GM10248 (cell line): ENCODE measurements at regions not wholly inside any gene's neighbourhood (a gene's known extent, or its start where the extent isn't known, plus 50 kb on each side); places are given as distances from the start of the nearest gene placed in this dataset.

Experiments used
- CTCF ChIA-PET: fragments of 300-600 bp; sonication (Branson Sonifier 250); formaldehyde crosslinking; extraction: SDS; loops from one replicate; lab custom pipeline; 2021; ENCODE audit warnings: antibody characterized with exemption; lab: Yijun Ruan, JAX
- POLR2A ChIA-PET: fragments of 350-650 bp; sonication (Branson Sonifier 250); formaldehyde crosslinking; extraction: SDS; loops from one replicate; lab custom pipeline; 2020; ENCODE audit warnings: antibody characterized with exemption; lab: Yijun Ruan, JAX
- DNase-seq: peaks from one replicate; pipeline ENCODE4 v3.0.0; 2012; ENCODE audit errors: extremely low spot score
- TF ChIP-seq, protein P1 (sequence below): IDR thresholded peaks from 2 replicates; pipeline ENCODE4 v1.5.1; 2012; ENCODE audit warnings: mild to moderate bottlenecking, low read depth; ENCODE audit errors: extremely low read depth, missing control alignments, control extremely low read depth

DNA sequence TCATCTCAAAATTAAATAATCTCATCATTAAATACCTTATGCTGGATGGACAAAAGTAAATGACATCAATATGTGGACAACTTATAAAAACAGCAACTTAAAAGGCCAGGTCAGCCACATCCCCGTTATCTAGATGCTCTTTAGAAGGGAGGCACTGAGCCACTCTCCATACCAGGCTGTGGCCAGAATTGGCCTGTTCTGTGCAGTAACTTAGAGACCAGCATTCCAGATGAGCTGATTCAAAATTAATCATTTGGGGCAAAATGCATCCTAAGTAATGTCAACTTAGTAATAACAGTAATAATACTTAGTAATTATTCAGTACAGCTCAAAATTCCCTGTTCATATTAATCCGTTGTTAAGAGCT lies 373.6 kb downstream of the FBXW7 start:
- TF ChIP-seq, protein P1, sequence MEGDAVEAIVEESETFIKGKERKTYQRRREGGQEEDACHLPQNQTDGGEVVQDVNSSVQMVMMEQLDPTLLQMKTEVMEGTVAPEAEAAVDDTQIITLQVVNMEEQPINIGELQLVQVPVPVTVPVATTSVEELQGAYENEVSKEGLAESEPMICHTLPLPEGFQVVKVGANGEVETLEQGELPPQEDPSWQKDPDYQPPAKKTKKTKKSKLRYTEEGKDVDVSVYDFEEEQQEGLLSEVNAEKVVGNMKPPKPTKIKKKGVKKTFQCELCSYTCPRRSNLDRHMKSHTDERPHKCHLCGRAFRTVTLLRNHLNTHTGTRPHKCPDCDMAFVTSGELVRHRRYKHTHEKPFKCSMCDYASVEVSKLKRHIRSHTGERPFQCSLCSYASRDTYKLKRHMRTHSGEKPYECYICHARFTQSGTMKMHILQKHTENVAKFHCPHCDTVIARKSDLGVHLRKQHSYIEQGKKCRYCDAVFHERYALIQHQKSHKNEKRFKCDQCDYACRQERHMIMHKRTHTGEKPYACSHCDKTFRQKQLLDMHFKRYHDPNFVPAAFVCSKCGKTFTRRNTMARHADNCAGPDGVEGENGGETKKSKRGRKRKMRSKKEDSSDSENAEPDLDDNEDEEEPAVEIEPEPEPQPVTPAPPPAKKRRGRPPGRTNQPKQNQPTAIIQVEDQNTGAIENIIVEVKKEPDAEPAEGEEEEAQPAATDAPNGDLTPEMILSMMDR, result no peak
- CTCF ChIA-PET, result interaction anchor here (0.9 to 1.5 kb wide), 5 partner anchors 9 to 69 kb away, joined by 3 to 5 read pairs (median 3); no protein-coding TSS in a partner anchor
- POLR2A ChIA-PET, result no interaction called here
- no peak for DNase-seq

DNA sequence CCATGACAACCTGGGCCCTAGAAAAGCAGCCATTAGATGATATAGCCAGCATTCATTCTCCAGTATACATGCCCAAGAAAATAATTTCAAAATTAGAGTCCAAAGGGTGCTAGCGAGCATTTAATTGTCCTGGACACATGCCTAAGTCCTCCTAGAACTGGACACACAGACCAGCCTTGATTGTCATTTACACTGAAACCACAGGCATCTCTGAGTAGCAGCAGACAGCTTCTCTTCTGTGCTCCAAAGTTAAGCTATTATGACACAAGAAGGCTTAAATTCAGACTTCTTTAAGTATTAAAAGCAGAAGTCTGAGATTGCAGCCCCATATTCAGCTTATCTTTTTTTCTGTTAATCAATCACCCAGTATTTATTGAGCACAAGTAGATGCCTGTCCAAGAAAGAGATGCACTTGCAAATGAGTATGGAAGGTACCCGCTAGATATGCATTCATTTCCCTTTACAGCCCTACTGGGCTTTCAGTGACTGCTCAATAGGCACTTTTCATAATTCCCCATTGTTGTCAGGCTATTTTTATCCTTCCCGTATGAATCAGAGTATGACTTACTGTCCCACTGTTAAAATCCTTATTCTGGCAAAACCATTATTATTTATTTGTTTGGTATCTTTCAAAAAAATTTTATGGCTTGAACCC lies 374.1 kb downstream of the FBXW7 start:
- DNase-seq, result no peak
- ChIA-PET POLR2A (no interaction called here), CTCF (interaction anchor here (0.9 to 1.6 kb wide), 4 partner anchors 9 to 69 kb away, joined by 3 to 5 read pairs (median 4); no protein-coding TSS in a partner anchor)
- TF ChIP-seq, protein P1, result no peak

GRCh38 chr4:152160225-152160800 lies 375.6 kb downstream of the FBXW7 start:
- TF ChIP-seq, protein P1, result no peak
- POLR2A ChIA-PET, result no interaction called here
- no peak for DNase-seq
- CTCF ChIA-PET, result interaction anchor here (1.6 kb wide), 1 partner anchor 9 kb away, joined by 5 read pairs; no protein-coding TSS in a partner anchor

DNA sequence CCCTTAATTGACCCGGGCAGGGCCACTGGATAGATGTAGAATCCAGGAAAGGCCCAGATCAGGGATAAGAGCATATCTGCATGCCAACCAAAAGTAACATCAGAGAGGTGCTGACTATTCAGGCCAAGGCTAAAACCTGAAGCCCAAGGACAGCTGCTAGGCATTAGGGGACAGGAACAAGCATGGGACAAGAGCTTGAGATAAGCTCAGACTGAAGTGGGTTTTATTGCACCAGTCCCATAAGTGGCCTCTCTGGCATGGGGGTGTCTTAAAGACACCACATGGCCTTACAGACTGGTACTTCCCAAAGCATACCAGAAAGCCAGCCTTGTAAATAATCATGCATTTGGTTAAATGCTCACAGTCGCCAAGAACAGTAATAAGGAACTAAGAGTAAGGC lies 376.1 kb downstream of the FBXW7 start:
- CTCF ChIA-PET, result interaction anchor here (1.3 kb wide), 1 partner anchor 69 kb away, joined by 3 read pairs; no protein-coding TSS in a partner anchor
- DNase-seq, result no peak
- POLR2A ChIA-PET, result no interaction called here
- TF ChIP-seq, protein P1, result no peak

DNA sequence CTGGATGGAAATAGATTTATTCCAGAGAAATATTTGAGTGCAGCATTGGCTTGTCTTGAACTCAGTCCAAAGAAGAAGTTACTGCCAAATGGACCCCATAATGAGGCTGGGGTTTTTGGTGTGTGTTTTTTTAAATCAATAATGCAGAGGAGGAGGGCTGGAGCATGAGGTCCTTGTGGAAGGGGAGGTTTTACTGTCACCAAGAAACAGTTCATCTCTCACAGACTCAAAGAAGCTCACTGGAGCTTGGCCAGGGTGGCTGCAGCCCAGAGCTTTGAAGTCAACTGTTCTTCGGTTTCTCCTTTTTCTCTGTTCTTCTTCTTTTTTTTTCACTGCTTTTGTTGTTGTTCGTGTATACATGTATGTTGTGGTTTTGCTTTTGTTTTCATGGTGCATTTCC lies 377.7 kb downstream of the FBXW7 start:
- no peak for DNase-seq
- ChIA-PET CTCF (interaction anchor here (1.0 to 2.1 kb wide), 3 partner anchors 9 to 13 kb away, joined by 3 to 7 read pairs (median 5); no protein-coding TSS in a partner anchor), POLR2A (no interaction called here)
- TF ChIP-seq, protein P1, result no peak

DNA sequence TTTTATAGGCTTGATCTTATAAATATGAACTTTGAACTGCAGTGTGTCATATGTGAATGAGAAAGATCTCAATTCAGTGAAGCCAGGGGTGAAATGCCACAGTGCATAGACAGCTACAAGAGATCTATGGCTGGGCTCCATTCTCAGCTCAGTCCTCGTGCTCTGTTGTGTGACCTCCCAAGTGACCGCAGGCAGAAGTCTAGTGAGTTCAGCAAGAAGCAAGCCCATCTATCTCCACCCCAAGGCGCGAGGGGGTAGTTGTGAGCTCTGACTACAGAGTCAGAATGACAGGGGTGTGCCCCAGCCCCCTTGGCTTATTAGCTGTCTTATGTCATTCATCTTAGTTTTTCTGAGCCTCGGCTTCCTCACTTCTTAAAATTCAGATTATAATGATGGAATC lies 378.3 kb downstream of the FBXW7 start:
- TF ChIP-seq, protein P1, result no peak
- CTCF ChIA-PET, result interaction anchor here (1.9 to 2.1 kb wide), 2 partner anchors 8 to 12 kb away, joined by 5 to 7 read pairs; no protein-coding TSS in a partner anchor
- POLR2A ChIA-PET, result no interaction called here
- DNase-seq, result no peak
